ENCODE measurements at regions not wholly inside any gene's neighbourhood (a gene's known extent, or its start where the extent isn't known, plus 50 kb on each side); places are given as distances from the start of the nearest gene placed in this dataset.

- H2AFZ ChIP-seq (ENCODE audit: low read length): no peak overlapping the region
- H3K9me3 ChIP-seq (ENCODE audit: control insufficient read depth, insufficient read depth, low read depth, low read length): no peaks in the 10 kb centered on the region
- no peaks in the 10 kb centered on the region for H3K4me1 ChIP-seq (ENCODE audit: control insufficient read depth, extremely low read depth, insufficient read depth, low read length)
- H3K27me3 ChIP-seq (ENCODE audit: control insufficient read depth, insufficient read depth, low read length): no peaks in the 10 kb centered on the region
- H3K9ac ChIP-seq (ENCODE audit: insufficient read depth, low read length): no peak overlapping the region
- no peak overlapping the region for H3K4me3 ChIP-seq (replicated peaks in 1 of 4; ENCODE audit: control extremely low read depth in 1 of 4, insufficient read depth in 1 of 4, low read depth in 3 of 4, low read length in 4 of 4)
- no peak for TF ChIP-seq CTCF (conservative IDR thresholded peaks at IDR 0.05 in 1 of 2, IDR thresholded peaks at IDR 0.05 in 1 of 2; ENCODE audit: low read depth in 1 of 2, low read length in 2 of 2)
- no peak for TF ChIP-seq EZH2 (IDR thresholded peaks at IDR 0.05; ENCODE audit: low read length, missing control alignments)
- no peaks in the 10 kb centered on the region for H3K79me2 ChIP-seq (ENCODE audit: control insufficient read depth, insufficient read depth, low read length)
- no peak overlapping the region for H3K4me2 ChIP-seq (ENCODE audit: extremely low read depth, insufficient read depth, low read length)
- no peak overlapping the region for H3K27ac ChIP-seq (ENCODE audit: insufficient read depth, low read length)
- DNase-seq (ENCODE audit: low read depth in 2 of 2): no peak
- no peaks in the 10 kb centered on the region for H4K20me1 ChIP-seq (ENCODE audit: control insufficient read depth, extremely low read depth, insufficient read depth, low read length)
- H3K36me3 ChIP-seq (ENCODE audit: control insufficient read depth, insufficient read depth, low read length): no peaks in the 10 kb centered on the region
These were observed 215.3 kb downstream of the GALR1 start for GRCh38 chr18:77464917-77465316.

- H3K36me3 ChIP-seq (ENCODE audit: control insufficient read depth, insufficient read depth, low read length): no peaks in the 10 kb centered on the region
- TF ChIP-seq EZH2 (IDR thresholded peaks at IDR 0.05; ENCODE audit: low read length, missing control alignments) (no peak), CTCF (conservative IDR thresholded peaks at IDR 0.05 in 1 of 2, IDR thresholded peaks at IDR 0.05 in 1 of 2; ENCODE audit: low read depth in 1 of 2, low read length in 2 of 2) (no peak)
- H3K9ac ChIP-seq (ENCODE audit: insufficient read depth, low read length): no peak overlapping the region
- no peaks in the 10 kb centered on the region for H3K27me3 ChIP-seq (ENCODE audit: control insufficient read depth, insufficient read depth, low read length)
- H3K4me1 ChIP-seq (ENCODE audit: control insufficient read depth, extremely low read depth, insufficient read depth, low read length): no peaks in the 10 kb centered on the region
- H3K4me2 ChIP-seq (ENCODE audit: extremely low read depth, insufficient read depth, low read length): no peak overlapping the region
- DNase-seq (ENCODE audit: low read depth in 2 of 2): no peak
- no peak overlapping the region for H2AFZ ChIP-seq (ENCODE audit: low read length)
- no peaks in the 10 kb centered on the region for H3K79me2 ChIP-seq (ENCODE audit: control insufficient read depth, insufficient read depth, low read length)
- no peaks in the 10 kb centered on the region for H3K9me3 ChIP-seq (ENCODE audit: control insufficient read depth, insufficient read depth, low read depth, low read length)
- no peak overlapping the region for H3K27ac ChIP-seq (ENCODE audit: insufficient read depth, low read length)
- H3K4me3 ChIP-seq (replicated peaks in 1 of 4; ENCODE audit: control extremely low read depth in 1 of 4, insufficient read depth in 1 of 4, low read depth in 3 of 4, low read length in 4 of 4): no peak overlapping the region
- no peaks in the 10 kb centered on the region for H4K20me1 ChIP-seq (ENCODE audit: control insufficient read depth, extremely low read depth, insufficient read depth, low read length)
These were observed 217.2 kb downstream of the GALR1 start for GRCh38 chr18:77466890-77467289.

GRCh38 chr18:77469131-77469530, 219.5 kb downstream of the GALR1 start:
- H3K27ac ChIP-seq (ENCODE audit: insufficient read depth, low read length): no peak overlapping the region
- DNase-seq (ENCODE audit: low read depth in 2 of 2): no peak
- H3K9ac ChIP-seq (ENCODE audit: insufficient read depth, low read length): no peak overlapping the region
- no peak for TF ChIP-seq EZH2 (IDR thresholded peaks at IDR 0.05; ENCODE audit: low read length, missing control alignments)
- TF ChIP-seq CTCF (conservative IDR thresholded peaks at IDR 0.05 in 1 of 2, IDR thresholded peaks at IDR 0.05 in 1 of 2; ENCODE audit: low read depth in 1 of 2, low read length in 2 of 2): no peak
- H2AFZ ChIP-seq (ENCODE audit: low read length): no peak overlapping the region
- no peaks in the 10 kb centered on the region for H3K9me3 ChIP-seq (ENCODE audit: control insufficient read depth, insufficient read depth, low read depth, low read length)
- no peak overlapping the region for H3K4me3 ChIP-seq (replicated peaks in 1 of 4; ENCODE audit: control extremely low read depth in 1 of 4, insufficient read depth in 1 of 4, low read depth in 3 of 4, low read length in 4 of 4)
- H4K20me1 ChIP-seq (ENCODE audit: control insufficient read depth, extremely low read depth, insufficient read depth, low read length): no peaks in the 10 kb centered on the region
- H3K79me2 ChIP-seq (ENCODE audit: control insufficient read depth, insufficient read depth, low read length): no peaks in the 10 kb centered on the region
- H3K4me2 ChIP-seq (ENCODE audit: extremely low read depth, insufficient read depth, low read length): no peak overlapping the region
- H3K27me3 ChIP-seq (ENCODE audit: control insufficient read depth, insufficient read depth, low read length): no peaks in the 10 kb centered on the region
- no peaks in the 10 kb centered on the region for H3K4me1 ChIP-seq (ENCODE audit: control insufficient read depth, extremely low read depth, insufficient read depth, low read length)
- H3K36me3 ChIP-seq (ENCODE audit: control insufficient read depth, insufficient read depth, low read length): no peaks in the 10 kb centered on the region

All from fibroblast of lung (primary cell).